ENCODE measurements at regions not wholly inside any gene's neighbourhood (a gene's known extent, or its start where the extent isn't known, plus 50 kb on each side); places are given as distances from the start of the nearest gene placed in this dataset.

DNA sequence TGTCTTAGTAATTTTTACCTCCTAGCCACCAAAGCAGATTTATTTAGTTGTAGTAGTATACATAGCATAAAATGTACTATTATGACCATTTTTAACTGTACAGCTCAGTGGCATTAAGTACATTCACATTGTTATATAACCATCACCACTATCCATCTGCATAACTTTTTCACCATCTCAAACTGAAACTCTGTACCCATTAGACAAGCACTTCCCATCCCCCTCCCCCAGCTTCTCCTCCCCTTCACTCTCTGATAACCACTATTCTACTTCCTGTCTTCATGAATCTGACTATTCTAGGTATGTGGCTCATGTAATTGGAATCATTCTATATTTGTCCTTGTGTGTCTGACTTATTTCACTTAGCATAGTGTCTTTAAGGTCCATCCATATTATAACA, 71.9 kb downstream of the MRPL32 start:
- no peak overlapping the region for H2BK15ac ChIP-seq (ENCODE audit: low read depth, low read length)
- H3K18ac ChIP-seq (ENCODE audit: insufficient read length, low read depth, low read length): no peak overlapping the region
- no peaks in the 10 kb centered on the region for H4K20me1 ChIP-seq (ENCODE audit: control insufficient read depth, insufficient read depth, insufficient read length)
- no peak overlapping the region for H2BK5ac ChIP-seq (ENCODE audit: insufficient read length, low read length)
- Mint-ChIP-seq H3K4me1 (peaks cover 10 to 11% of the 10 kb centered on the region in 2 experiments), H3K27ac (no peak overlapping the region; a peak in 1 of 7 replicates), H3K4me3 (no peak overlapping the region), H3K27me3 (ENCODE audit: low read depth) (no peaks in the 10 kb centered on the region), H3K9me3 (no peaks in the 10 kb centered on the region), H3K36me3 (ENCODE audit: insufficient read depth in 1 of 3, low read depth in 3 of 3) (no peaks in the 10 kb centered on the region)
- H3K79me1 ChIP-seq (ENCODE audit: insufficient read depth, low read depth, low read length, poor library complexity, severe bottlenecking): no peaks in the 10 kb centered on the region
- no peak overlapping the region for H3K4ac ChIP-seq (ENCODE audit: low read depth, low read length)
- H3T11ph ChIP-seq (ENCODE audit: low read length): no peak overlapping the region
- no peak overlapping the region for H3K56ac ChIP-seq (ENCODE audit: insufficient read length, low read depth, low read length)
- no peak overlapping the region for H2BK12ac ChIP-seq (ENCODE audit: insufficient read length, low read depth, low read length)
- peaks cover 6% of the 10 kb centered on the region; the same call in 1 of the 2 replicates for H3K4me1 ChIP-seq (ENCODE audit: insufficient read depth, low read length)
- H2BK120ac ChIP-seq (ENCODE audit: low read depth, low read length, poor library complexity, severe bottlenecking): no peak overlapping the region
- H4K91ac ChIP-seq (ENCODE audit: insufficient read length, low read depth, low read length): no peak overlapping the region
- no peak overlapping the region for H3K14ac ChIP-seq (ENCODE audit: insufficient read depth, low read length)
- no peaks in the 10 kb centered on the region for H3K79me2 ChIP-seq (ENCODE audit: insufficient read depth, low read length)
- DNase-seq: no peak
- no peak overlapping the region for H3K4me2 ChIP-seq (ENCODE audit: insufficient read depth, insufficient read length, low read length)
- no peak overlapping the region for H2AFZ ChIP-seq (ENCODE audit: low read length)
- H3K9ac ChIP-seq (ENCODE audit: extremely low read depth, insufficient read length, low read length): no peak overlapping the region
- H2BK20ac ChIP-seq (ENCODE audit: low read depth, low read length, poor library complexity, severe bottlenecking): no peak overlapping the region
- no peak overlapping the region for H3K23ac ChIP-seq (ENCODE audit: insufficient read length, low read depth, low read length)
- TF ChIP-seq, protein P1, sequence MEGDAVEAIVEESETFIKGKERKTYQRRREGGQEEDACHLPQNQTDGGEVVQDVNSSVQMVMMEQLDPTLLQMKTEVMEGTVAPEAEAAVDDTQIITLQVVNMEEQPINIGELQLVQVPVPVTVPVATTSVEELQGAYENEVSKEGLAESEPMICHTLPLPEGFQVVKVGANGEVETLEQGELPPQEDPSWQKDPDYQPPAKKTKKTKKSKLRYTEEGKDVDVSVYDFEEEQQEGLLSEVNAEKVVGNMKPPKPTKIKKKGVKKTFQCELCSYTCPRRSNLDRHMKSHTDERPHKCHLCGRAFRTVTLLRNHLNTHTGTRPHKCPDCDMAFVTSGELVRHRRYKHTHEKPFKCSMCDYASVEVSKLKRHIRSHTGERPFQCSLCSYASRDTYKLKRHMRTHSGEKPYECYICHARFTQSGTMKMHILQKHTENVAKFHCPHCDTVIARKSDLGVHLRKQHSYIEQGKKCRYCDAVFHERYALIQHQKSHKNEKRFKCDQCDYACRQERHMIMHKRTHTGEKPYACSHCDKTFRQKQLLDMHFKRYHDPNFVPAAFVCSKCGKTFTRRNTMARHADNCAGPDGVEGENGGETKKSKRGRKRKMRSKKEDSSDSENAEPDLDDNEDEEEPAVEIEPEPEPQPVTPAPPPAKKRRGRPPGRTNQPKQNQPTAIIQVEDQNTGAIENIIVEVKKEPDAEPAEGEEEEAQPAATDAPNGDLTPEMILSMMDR (conservative IDR thresholded peaks at IDR 0.05): no peak
- H4K5ac ChIP-seq (ENCODE audit: insufficient read length, low read depth, low read length): no peak overlapping the region
- H3K9me3 ChIP-seq (ENCODE audit: control insufficient read depth, low read depth, low read length): no peaks in the 10 kb centered on the region
- no peak overlapping the region for H4K8ac ChIP-seq (replicated peaks; ENCODE audit: insufficient read length, low read depth, low read length)
- no peak overlapping the region for H2AK5ac ChIP-seq (ENCODE audit: insufficient read length, low read length)
- no peak overlapping the region for H3K27ac ChIP-seq (ENCODE audit: insufficient read length, low read depth, low read length)
- H3K27me3 ChIP-seq (ENCODE audit: insufficient read depth, low read length): no peaks in the 10 kb centered on the region
- H3K23me2 ChIP-seq (ENCODE audit: insufficient read length, low read depth, low read length, poor library complexity, severe bottlenecking): no peaks in the 10 kb centered on the region

Measured in H9 (cell line).